Right cardiac atrium (tissue), 5 donors: ENCODE measurements at regions not wholly inside any gene's neighbourhood (a gene's known extent, or its start where the extent isn't known, plus 50 kb on each side); places are given as distances from the start of the nearest gene placed in this dataset.

ENCODE experiments used
- ATAC-seq, 2 donors: fragments of 200-7000 bp; cut with Tn5 transposase; one replicate each; pipeline versions ENCODE4 v1.8.0 to v1.9.1; 2020; ENCODE audit warnings: moderate library complexity in 2 of 2, mild to moderate bottlenecking in 1 of 2
- DNase-seq, 3 donors: peaks; one replicate each; pipeline ENCODE4 v3.0.0-alpha.2; 2020
- H3K27ac ChIP-seq: one replicate; pipeline ENCODE4 v1.5.1; 2013; ENCODE audit warnings: mild to moderate bottlenecking, low read length, control low read depth, moderate library complexity
- H3K27me3 ChIP-seq: one replicate; pipeline ENCODE4 v1.6.1; 2013; ENCODE audit not compliant: control insufficient read depth, insufficient read depth
- H3K4me1 ChIP-seq: one replicate; pipeline ENCODE4 v1.6.1; 2013; ENCODE audit warnings: low read length; ENCODE audit not compliant: control insufficient read depth, insufficient read depth
- H3K4me3 ChIP-seq: one replicate; pipeline ENCODE4 v1.5.1; 2013; ENCODE audit warnings: low read length, control low read depth
- H3K9me3 ChIP-seq: one replicate; pipeline ENCODE4 v1.6.1; 2013; ENCODE audit warnings: low read length; ENCODE audit not compliant: control insufficient read depth
- WGBS: extraction: QIAGEN DNeasy Blood & Tissue Kit; methylation state at CpG from one replicate; pipeline ENCODE4 v1.1.7; 2013; 5-methylcytosine and 5-hydroxymethylcytosine counted together
- intact Hi-C, 4 donors: fragments of 100-400 bp; cut with DNase I; formaldehyde crosslinking; loops; one replicate each; pipeline versions ENCODE4 v1.11.0 to v1.14.0; 2022 to 2023
- donor health status: healthy with polysubstance abuse.
- donor health status: DM: no; HTN: yes; CAD: no.
- donor health status: DM: no; HTN: no; CAD: no.
- donor health status: DM: no; HTN: yes; CAD: no; lungs with severe emphysema.
- donor health status: DM: yes; HTN: yes; CAD: no.

GRCh38 chr5:159702826-159703225, 213.5 kb upstream of the ADRA1B start:
- DNase-seq (no peak), ATAC-seq (no peak)
- Histone ChIP-seq H3K4me1 (no peaks in the 10 kb centered on the region), H3K4me3 (no peak overlapping the region), H3K27ac (no peak overlapping the region), H3K9me3 (peaks cover 2% of the 10 kb centered on the region), H3K27me3 (no peaks in the 10 kb centered on the region)
- intact Hi-C loops, result no loop called here
- 87% methylated on average over 1 of the region's 1 CpG for WGBS

- Histone ChIP-seq H3K27me3 (no peaks in the 10 kb centered on the region), H3K4me1 (no peaks in the 10 kb centered on the region), H3K4me3 (no peak overlapping the region), H3K27ac (no peak overlapping the region), H3K9me3 (peaks cover 4% of the 10 kb centered on the region)
- intact Hi-C loops, result no loop called here
- ATAC-seq (no peak), DNase-seq (no peak)
- 51% methylated on average over 3 of the region's 3 CpGs for WGBS
Measured at GRCh38 chr5:159704160-159704559, 212.1 kb upstream of the ADRA1B start.

- H3K27me3 ChIP-seq, result no peaks in the 10 kb centered on the region
- H3K9me3 ChIP-seq, result peaks cover 4% of the 10 kb centered on the region
- ATAC-seq (no peak), DNase-seq (no peak)
- H3K4me1 ChIP-seq, result no peaks in the 10 kb centered on the region
- 90% methylated on average over 3 of the region's 3 CpGs for WGBS
- intact Hi-C loops, result no loop called here
- no peak overlapping the region for H3K27ac ChIP-seq
- H3K4me3 ChIP-seq, result no peak overlapping the region
Measured at GRCh38 chr5:159705948-159706347, 210.3 kb upstream of the ADRA1B start.

GRCh38 chr5:159708090-159708489, 208.2 kb upstream of the ADRA1B start:
- Histone ChIP-seq H3K27me3 (no peaks in the 10 kb centered on the region), H3K9me3 (peaks cover 4% of the 10 kb centered on the region), H3K4me1 (no peaks in the 10 kb centered on the region), H3K27ac (no peak overlapping the region), H3K4me3 (no peak overlapping the region)
- ATAC-seq (no peak), DNase-seq (no peak)
- intact Hi-C loops, result no loop called here
- WGBS, result 86% methylated on average over 3 of the region's 3 CpGs

GRCh38 chr5:159712672-159713071, 203.6 kb upstream of the ADRA1B start:
- WGBS, result 32% methylated on average over 5 of the region's 5 CpGs
- ATAC-seq, result no peak
- intact Hi-C loops, result no loop called here
- no peak for DNase-seq
- no peak overlapping the region for H3K4me3 ChIP-seq
- no peaks in the 10 kb centered on the region for H3K27me3 ChIP-seq
- H3K27ac ChIP-seq, result no peak overlapping the region
- H3K9me3 ChIP-seq, result peaks cover 4% of the 10 kb centered on the region
- H3K4me1 ChIP-seq, result no peaks in the 10 kb centered on the region

GRCh38 chr5:159713254-159713653, 203.0 kb upstream of the ADRA1B start:
- no peak for DNase-seq
- Histone ChIP-seq H3K27ac (no peak overlapping the region), H3K27me3 (no peaks in the 10 kb centered on the region), H3K9me3 (no peaks in the 10 kb centered on the region), H3K4me3 (no peak overlapping the region), H3K4me1 (no peaks in the 10 kb centered on the region)
- ATAC-seq, result no peak
- intact Hi-C loops, result no loop called here

GRCh38 chr5:159713773-159714172, 202.5 kb upstream of the ADRA1B start:
- Histone ChIP-seq H3K27me3 (no peaks in the 10 kb centered on the region), H3K9me3 (no peaks in the 10 kb centered on the region), H3K4me1 (no peaks in the 10 kb centered on the region), H3K4me3 (no peak overlapping the region), H3K27ac (no peak overlapping the region)
- DNase-seq (no peak), ATAC-seq (no peak)
- intact Hi-C loops, result no loop called here
- 84% methylated on average over 2 of the region's 2 CpGs for WGBS

- WGBS, result 62% methylated on average over 4 of the region's 4 CpGs
- no peak overlapping the region for H3K27ac ChIP-seq
- H3K9me3 ChIP-seq, result no peaks in the 10 kb centered on the region
- no peak overlapping the region for H3K4me3 ChIP-seq
- ATAC-seq (no peak), DNase-seq (no peak)
- intact Hi-C loops, result no loop called here
- no peaks in the 10 kb centered on the region for H3K4me1 ChIP-seq
- no peaks in the 10 kb centered on the region for H3K27me3 ChIP-seq
Measured at GRCh38 chr5:159725475-159725874, 190.8 kb upstream of the ADRA1B start.

GRCh38 chr5:159727167-159727566, 189.1 kb upstream of the ADRA1B start:
- Histone ChIP-seq H3K4me3 (no peak overlapping the region), H3K4me1 (no peaks in the 10 kb centered on the region), H3K27me3 (no peaks in the 10 kb centered on the region), H3K9me3 (no peaks in the 10 kb centered on the region), H3K27ac (no peak overlapping the region)
- intact Hi-C loops, result no loop called here
- DNase-seq (no peak), ATAC-seq (no peak)
- WGBS, result 78% methylated on average over 1 of the region's 1 CpG

GRCh38 chr5:159730285-159730684, 186.0 kb upstream of the ADRA1B start:
- H3K27me3 ChIP-seq, result no peaks in the 10 kb centered on the region
- no peak for DNase-seq
- intact Hi-C loops, result no loop called here
- ATAC-seq, result no peak
- no peak overlapping the region for H3K27ac ChIP-seq
- no peaks in the 10 kb centered on the region for H3K4me1 ChIP-seq
- no peak overlapping the region for H3K4me3 ChIP-seq
- WGBS, result 48% methylated on average over 1 of the region's 1 CpG
- H3K9me3 ChIP-seq, result no peaks in the 10 kb centered on the region

GRCh38 chr5:159732220-159732619, 184.1 kb upstream of the ADRA1B start:
- Histone ChIP-seq H3K9me3 (no peaks in the 10 kb centered on the region), H3K27ac (no peak overlapping the region), H3K27me3 (no peaks in the 10 kb centered on the region), H3K4me3 (no peak overlapping the region), H3K4me1 (peaks cover 2% of the 10 kb centered on the region)
- ATAC-seq (no peak), DNase-seq (no peak)
- WGBS, result 72% methylated on average over 4 of the region's 4 CpGs
- intact Hi-C loops, result no loop called here

- ATAC-seq (no peak), DNase-seq (no peak)
- intact Hi-C loops, result no loop called here
- Histone ChIP-seq H3K9me3 (no peaks in the 10 kb centered on the region), H3K4me1 (peaks cover 2% of the 10 kb centered on the region), H3K27ac (no peak overlapping the region), H3K27me3 (no peaks in the 10 kb centered on the region), H3K4me3 (no peak overlapping the region)
- 72% methylated on average over 2 of the region's 2 CpGs for WGBS
Measured at GRCh38 chr5:159734366-159734765, 181.9 kb upstream of the ADRA1B start.
